ENCODE measurements at regions not wholly inside any gene's neighbourhood (a gene's known extent, or its start where the extent isn't known, plus 50 kb on each side); places are given as distances from the start of the nearest gene placed in this dataset.

GRCh38 chr10:3467052-3467951 lies 294.7 kb upstream of the PITRM1 start:
- TF ChIP-seq, protein P1, sequence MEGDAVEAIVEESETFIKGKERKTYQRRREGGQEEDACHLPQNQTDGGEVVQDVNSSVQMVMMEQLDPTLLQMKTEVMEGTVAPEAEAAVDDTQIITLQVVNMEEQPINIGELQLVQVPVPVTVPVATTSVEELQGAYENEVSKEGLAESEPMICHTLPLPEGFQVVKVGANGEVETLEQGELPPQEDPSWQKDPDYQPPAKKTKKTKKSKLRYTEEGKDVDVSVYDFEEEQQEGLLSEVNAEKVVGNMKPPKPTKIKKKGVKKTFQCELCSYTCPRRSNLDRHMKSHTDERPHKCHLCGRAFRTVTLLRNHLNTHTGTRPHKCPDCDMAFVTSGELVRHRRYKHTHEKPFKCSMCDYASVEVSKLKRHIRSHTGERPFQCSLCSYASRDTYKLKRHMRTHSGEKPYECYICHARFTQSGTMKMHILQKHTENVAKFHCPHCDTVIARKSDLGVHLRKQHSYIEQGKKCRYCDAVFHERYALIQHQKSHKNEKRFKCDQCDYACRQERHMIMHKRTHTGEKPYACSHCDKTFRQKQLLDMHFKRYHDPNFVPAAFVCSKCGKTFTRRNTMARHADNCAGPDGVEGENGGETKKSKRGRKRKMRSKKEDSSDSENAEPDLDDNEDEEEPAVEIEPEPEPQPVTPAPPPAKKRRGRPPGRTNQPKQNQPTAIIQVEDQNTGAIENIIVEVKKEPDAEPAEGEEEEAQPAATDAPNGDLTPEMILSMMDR (conservative IDR thresholded peaks at IDR 0.05 in 1 of 2, IDR thresholded peaks at IDR 0.05 in 1 of 2; ENCODE audit: low read depth in 1 of 2, low read length in 2 of 2), result peak; percentile 3 to 42
- TF ChIP-seq EZH2 (IDR thresholded peaks at IDR 0.05; ENCODE audit: low read length, missing control alignments), result no peak
